Choroid plexus epithelial cell (primary cell): ENCODE measurements at regions not wholly inside any gene's neighbourhood (a gene's known extent, or its start where the extent isn't known, plus 50 kb on each side); places are given as distances from the start of the nearest gene placed in this dataset.

ENCODE experiments used
- DNase-seq: peaks from one replicate; pipeline ENCODE4 v3.0.0-alpha.2; 2010; ENCODE audit warnings: low read depth
- H3K4me3 ChIP-seq: 2 replicates; pipeline ENCODE4 v1.5.1; 2011; ENCODE audit warnings: low read depth, mild to moderate bottlenecking, control low read depth, low read length, moderate library complexity
- CTCF ChIP-seq: conservative IDR thresholded peaks from 2 replicates; pipeline ENCODE4 v1.5.1; 2011; ENCODE audit warnings: low read depth, mild to moderate bottlenecking, control low read depth, inconsistent platforms, low read length, moderate library complexity

DNA sequence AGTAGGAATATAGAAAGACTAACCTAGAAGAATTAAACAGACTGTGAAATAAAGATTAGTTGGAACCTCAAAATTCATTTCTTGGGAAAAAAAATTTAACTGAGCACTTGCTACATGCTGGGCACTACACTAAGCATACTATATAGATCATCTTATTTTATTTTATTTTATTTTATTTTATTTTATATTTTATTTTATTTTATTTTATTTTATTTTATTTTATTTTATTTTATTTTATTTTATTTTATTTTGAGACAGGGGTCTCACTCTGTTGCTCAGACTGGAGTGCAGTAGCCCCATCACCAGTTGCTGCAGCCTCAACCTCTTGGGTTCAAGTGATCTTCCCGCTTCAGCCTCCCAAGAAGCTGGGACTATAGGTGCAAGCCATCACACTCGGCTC, 74.5 kb upstream of the DSC1 start:
- H3K4me3 ChIP-seq = no peak overlapping the region
- DNase-seq = no peak
- no peak for TF ChIP-seq CTCF

DNA sequence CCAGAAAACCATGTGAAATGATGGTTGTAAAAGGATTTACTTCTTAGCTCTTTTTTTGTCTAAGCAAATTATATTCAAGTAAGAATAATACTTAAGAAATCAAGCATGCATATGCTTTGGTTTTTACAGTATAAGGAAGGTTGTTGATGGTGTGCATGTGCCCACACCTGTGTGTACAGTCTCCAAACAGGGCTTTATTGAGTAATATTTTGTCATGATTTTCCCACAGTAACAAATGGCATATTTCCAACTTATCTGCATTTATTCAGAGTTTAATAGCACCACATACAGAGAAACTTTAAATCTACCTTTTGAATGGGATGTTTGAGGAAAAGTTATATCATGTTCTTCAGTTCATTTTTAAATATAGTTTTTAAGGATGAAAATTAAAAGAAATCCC, 76.5 kb upstream of the DSG1 start:
- no peak for TF ChIP-seq CTCF
- DNase-seq = no peak
- H3K4me3 ChIP-seq = no peak overlapping the region

GRCh38 chr18:31241900-31242409, 76.0 kb upstream of the DSG1 start:
- DNase-seq = no peak
- TF ChIP-seq CTCF = peak; percentile 65
- no peak overlapping the region for H3K4me3 ChIP-seq

- H3K4me3 ChIP-seq = no peak overlapping the region
- no peak for TF ChIP-seq CTCF
- DNase-seq = no peak
Measured at GRCh38 chr18:31243740-31244512, 74.0 kb upstream of the DSG1 start.

DNA sequence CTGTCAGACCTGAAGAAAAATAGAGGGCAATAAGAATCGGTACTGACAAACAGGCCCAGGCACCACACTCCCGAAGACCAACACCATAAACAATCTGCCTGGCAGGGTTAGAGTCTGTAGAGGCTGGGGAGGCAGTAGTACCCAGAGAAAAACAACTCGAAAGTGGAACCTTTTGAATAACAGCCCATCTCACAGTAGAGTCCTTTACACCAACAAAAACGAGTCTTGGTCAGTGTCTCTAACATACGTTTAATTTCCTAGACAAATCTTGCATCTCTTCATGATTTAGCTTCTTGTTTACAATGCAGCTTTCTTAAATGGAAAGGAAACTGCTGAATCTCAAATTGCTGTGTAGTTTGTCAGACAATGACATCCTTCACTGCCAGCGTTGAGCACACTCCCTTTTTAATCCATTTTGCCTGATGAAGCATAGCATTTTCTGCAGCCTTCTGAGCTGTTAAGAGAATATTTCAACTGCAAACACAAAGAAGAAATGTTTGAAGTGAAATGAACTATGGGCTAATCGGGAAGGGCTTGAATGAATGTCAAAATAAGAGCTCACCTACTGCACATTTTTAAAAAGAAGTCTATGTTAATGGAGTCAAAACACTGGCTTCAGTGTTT, 73.1 kb upstream of the DSG1 start:
- H3K4me3 ChIP-seq = no peak overlapping the region
- DNase-seq = no peak
- no peak for TF ChIP-seq CTCF

DNA sequence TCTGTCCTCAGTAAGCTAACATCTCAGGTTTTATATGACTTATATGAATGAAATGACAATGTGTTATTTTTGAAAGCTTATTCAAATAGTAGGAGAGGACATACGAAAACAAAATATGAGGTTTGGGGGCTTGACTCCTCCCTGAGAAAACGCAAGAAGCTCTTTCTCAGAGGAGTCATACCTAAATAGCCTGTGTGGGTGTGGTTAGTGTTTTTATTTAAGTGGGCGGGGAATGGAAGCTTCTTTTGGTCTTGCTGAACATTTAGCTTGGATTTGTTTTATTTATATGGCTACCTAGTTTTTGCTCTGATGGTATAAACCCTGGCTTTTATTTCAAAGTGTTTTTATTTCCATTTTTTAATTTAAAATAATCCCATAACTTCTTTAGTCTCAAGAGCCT, 72.1 kb upstream of the DSG1 start:
- DNase-seq = no peak
- H3K4me3 ChIP-seq = no peak overlapping the region
- no peak for TF ChIP-seq CTCF
